ENCODE measurements at regions not wholly inside any gene's neighbourhood (a gene's known extent, or its start where the extent isn't known, plus 50 kb on each side); places are given as distances from the start of the nearest gene placed in this dataset.

GRCh38 chr16:80883816-80884215 lies 79.4 kb upstream of the CDYL2 start:
- TF ChIP-seq CTCF (IDR thresholded peaks at IDR 0.05) (no peak), POLR2A (IDR thresholded peaks at IDR 0.05) (no peak)

Measured in adrenal gland (tissue), 5 donors.